ENCODE measurements at regions not wholly inside any gene's neighbourhood (a gene's known extent, or its start where the extent isn't known, plus 50 kb on each side); places are given as distances from the start of the nearest gene placed in this dataset.

GRCh38 chr4:133452678-133453077 is 303.6 kb downstream of the PCDH10 start:
- no peak for DNase-seq

GRCh38 chr4:133450813-133451212 is 301.7 kb downstream of the PCDH10 start:
- no peak for DNase-seq

GRCh38 chr4:133440404-133440803 is 291.3 kb downstream of the PCDH10 start:
- no peak for DNase-seq

GRCh38 chr4:133439830-133440229 is 290.7 kb downstream of the PCDH10 start:
- no peak for DNase-seq

- DNase-seq = no peak
These were observed 275.5 kb downstream of the PCDH10 start for GRCh38 chr4:133424605-133425004.

GRCh38 chr4:133403913-133404312 is 254.8 kb downstream of the PCDH10 start:
- DNase-seq = no peak

GRCh38 chr4:133402616-133403015 is 253.5 kb downstream of the PCDH10 start:
- DNase-seq = no peak

- no peak for DNase-seq
These were observed 246.0 kb downstream of the PCDH10 start for GRCh38 chr4:133394971-133395627.

- DNase-seq = no peak
These were observed 241.2 kb downstream of the PCDH10 start for GRCh38 chr4:133390198-133390855.

- no peak for DNase-seq
These were observed 239.9 kb downstream of the PCDH10 start for GRCh38 chr4:133389029-133389428.

GRCh38 chr4:133385161-133385954 is 236.3 kb downstream of the PCDH10 start:
- DNase-seq = no peak

- DNase-seq = no peak
These were observed 230.8 kb downstream of the PCDH10 start for GRCh38 chr4:133379681-133380438.

GRCh38 chr4:133377286-133377685 is 228.2 kb downstream of the PCDH10 start:
- DNase-seq = no peak

GRCh38 chr4:133372699-133373098 is 223.6 kb downstream of the PCDH10 start:
- DNase-seq = no peak

GRCh38 chr4:133355633-133356032 is 206.5 kb downstream of the PCDH10 start:
- DNase-seq = no peak

GRCh38 chr4:133347409-133347808 is 198.3 kb downstream of the PCDH10 start:
- DNase-seq = no peak

- DNase-seq = no peak
These were observed 175.4 kb downstream of the PCDH10 start for GRCh38 chr4:133324491-133324890.

GRCh38 chr4:133323670-133324069 is 174.6 kb downstream of the PCDH10 start:
- no peak for DNase-seq

- DNase-seq = no peak
These were observed 171.6 kb downstream of the PCDH10 start for GRCh38 chr4:133320576-133321170.

- no peak for DNase-seq
These were observed 167.8 kb downstream of the PCDH10 start for GRCh38 chr4:133316909-133317308.

- no peak for DNase-seq
These were observed 165.9 kb downstream of the PCDH10 start for GRCh38 chr4:133314991-133315390.

GRCh38 chr4:133287396-133287795 is 138.3 kb downstream of the PCDH10 start:
- DNase-seq = no peak

- no peak for DNase-seq
These were observed 129.5 kb downstream of the PCDH10 start for GRCh38 chr4:133278591-133278990.
